Activated CD4-positive, alpha-beta T cell treated with anti-CD3 and anti-CD28 coated beads, Interleukin-2, Interleukin-6, amounts not matched to agents 100 ng/mL and 50 ng/mL, durations not matched to agents 16 hours and 8 hours (primary cell): ENCODE measurements at regions not wholly inside any gene's neighbourhood (a gene's known extent, or its start where the extent isn't known, plus 50 kb on each side); places are given as distances from the start of the nearest gene placed in this dataset.
"Not testable (repeated sequence)": the region's sequence is repeated elsewhere in the genome, so short reads cannot be mapped to it uniquely, and the experiment has no call there.

ENCODE experiments used
- DNase-seq: peaks from one replicate; pipeline ENCODE4 v3.0.0-alpha.2; 2020

DNA sequence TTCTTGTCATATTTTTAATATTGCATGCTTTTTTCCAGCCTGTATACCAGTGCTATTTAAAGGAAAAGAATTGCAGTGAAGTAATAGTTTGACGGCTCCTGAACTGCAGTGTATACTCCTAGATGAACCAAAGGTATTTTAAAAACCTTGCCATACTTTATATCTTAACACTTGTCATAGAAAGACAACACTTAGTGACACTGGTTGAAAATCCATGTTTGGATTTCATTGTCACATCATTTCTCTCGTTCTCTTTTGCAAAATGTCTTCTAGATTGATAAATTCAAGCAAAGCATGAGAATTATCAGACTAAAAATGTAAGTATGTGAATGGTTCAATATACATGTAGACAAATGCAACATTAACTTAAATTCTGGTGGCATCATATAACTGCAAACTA, 1293.9 kb downstream of the PCDH9 start:
- no peak for DNase-seq

DNA sequence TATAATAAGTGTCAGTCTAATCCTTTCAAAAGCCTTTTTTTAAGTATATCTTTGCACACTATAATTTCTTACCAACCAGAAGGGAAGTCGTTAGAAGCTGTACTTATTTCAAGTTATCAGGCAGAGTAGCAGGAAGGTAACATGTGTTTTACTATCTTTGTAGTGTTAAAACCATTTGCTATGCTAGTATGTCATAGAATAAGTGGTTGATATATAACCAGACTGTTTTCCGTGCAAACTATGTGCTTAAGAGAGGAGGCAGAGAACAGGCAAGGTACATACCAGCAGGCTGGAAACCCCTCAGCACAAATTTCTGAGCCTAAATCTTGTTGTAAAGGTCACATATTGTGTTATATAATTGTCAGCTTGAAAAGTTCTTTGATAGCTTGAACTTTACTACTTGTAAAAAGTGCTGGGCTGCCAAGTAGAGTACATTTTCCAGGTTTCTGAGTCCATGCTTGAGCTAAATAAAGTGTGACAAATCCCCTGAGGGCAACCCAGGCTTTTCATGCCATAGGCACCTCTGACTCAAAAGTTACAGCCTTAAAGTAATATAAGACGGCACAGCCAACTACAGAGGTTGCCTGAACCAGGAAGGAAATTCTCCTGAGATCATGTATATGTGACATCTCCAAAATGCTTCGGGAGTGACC, 1297.4 kb downstream of the PCDH9 start:
- DNase-seq: no peak

DNA sequence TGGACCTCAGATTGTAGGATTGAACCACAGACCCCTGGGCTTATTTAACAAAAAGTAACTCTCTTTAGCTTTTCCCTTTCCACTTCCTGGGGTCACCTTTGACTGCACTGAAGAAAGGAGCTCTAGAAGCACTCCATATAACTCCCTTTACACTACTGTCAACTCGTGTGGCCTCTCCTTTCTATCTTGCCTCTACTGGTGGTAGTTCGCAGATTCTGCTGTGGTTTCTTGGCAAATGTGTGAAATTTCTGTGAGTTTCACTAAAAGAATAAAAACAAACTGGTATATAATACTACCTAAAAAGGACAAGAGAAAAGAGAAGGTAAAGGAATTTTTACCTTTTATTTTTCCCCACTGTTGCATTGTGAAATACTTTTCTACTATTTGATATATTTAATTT, 1298.1 kb downstream of the PCDH9 start:
- no peak for DNase-seq

GRCh38 chr13:65929436-65929835, 1300.7 kb downstream of the PCDH9 start:
- no peak for DNase-seq

DNA sequence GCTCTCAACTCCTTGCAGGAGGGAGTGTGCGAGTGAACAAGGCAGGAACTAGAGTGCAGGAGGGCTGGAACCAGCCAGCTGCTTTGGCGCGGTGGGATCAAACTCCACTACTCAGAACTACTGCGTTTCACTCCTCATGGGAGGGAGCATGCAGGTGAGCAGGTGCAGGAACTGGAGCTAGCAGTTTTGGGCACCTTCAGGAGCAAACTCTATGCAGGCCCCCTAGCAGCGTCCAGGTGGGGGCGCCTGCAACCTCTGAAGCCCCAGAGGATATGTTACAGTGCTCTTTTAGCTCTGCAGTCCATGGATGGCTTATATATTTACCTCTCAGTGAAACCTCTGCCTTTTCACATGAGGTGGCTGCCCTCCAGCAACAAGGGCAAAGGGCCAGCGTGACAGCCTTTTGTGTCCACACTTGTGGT, 1303.4 kb downstream of the PCDH9 start:
- DNase-seq: no peak

GRCh38 chr13:65922846-65923245, 1307.3 kb downstream of the PCDH9 start:
- not testable (repeated sequence) for DNase-seq

- DNase-seq: no peak
Observed at GRCh38 chr13:65921933-65922332, 1308.2 kb downstream of the PCDH9 start.

- no peak for DNase-seq
Observed at GRCh38 chr13:65917731-65918130, 1312.4 kb downstream of the PCDH9 start.

GRCh38 chr13:65915195-65915594, 1314.9 kb downstream of the PCDH9 start:
- DNase-seq: no peak

GRCh38 chr13:65914716-65915115, 1315.4 kb downstream of the PCDH9 start:
- DNase-seq: no peak

DNA sequence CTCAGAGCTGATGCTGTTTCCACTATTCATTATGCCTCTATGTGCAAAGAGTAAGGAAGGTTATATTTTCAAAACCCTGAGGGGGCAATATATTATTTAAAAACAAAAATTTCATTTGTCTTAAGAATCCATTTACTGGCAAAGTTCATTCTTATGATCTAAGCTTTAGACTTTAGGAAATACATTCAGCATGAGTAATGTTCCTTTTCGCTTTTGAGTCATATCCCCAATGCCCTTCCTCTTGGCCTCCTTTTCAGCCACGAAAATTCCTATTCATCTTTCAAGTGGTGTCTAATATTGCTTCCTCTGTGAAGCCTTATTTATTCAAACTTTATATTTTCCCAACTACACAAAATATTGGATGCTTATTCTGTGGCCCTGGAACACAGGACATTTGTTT, 1317.0 kb downstream of the PCDH9 start:
- DNase-seq: no peak

DNA sequence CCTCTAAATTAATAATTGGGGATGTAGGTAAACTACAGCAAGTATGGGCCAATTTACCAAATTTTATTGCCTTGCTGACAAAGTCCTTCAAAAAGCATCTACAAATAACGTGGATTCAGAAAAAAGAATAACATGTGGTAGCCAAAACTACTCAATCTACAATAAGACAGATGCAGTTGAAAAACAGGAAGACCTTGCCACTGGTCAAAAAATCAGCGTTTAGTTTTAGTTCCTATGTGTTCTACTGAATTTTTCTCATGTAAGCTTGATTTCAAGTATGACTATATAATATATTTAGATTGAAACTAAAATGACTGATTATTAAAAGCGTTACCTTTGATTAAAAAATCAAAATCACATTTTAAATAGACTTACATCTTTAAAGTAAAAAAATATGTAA, 1317.6 kb downstream of the PCDH9 start:
- no peak for DNase-seq

DNA sequence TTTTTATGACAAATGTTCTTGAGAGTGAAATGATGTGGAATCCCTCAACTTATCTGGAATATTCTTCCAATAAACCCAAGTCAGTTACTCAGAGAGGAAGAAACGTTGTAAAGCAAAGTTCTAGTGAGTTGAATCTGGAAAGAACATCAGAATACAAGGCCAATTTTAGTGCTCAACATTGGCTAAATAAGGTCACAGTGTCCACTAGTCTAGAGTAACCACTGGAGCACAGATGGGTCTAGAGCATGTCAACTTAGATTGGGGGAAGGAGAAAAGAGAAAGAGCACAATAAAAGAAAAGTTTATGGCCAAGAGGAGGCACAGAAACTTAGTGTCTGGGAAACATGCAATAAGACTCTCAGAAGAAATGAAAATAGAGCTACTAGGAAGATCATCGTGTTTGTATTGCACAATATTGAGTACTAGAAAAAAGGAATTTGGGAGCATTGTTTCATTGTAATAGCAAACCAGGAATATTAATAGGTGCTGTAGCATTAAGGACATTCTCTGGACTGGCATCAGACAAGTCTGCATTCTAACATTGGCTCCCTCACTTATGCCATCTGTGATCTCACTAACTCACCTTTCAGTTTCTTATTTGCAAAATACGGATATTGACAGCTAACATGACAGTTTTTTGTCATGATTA, 1318.5 kb downstream of the PCDH9 start:
- DNase-seq: no peak

DNA sequence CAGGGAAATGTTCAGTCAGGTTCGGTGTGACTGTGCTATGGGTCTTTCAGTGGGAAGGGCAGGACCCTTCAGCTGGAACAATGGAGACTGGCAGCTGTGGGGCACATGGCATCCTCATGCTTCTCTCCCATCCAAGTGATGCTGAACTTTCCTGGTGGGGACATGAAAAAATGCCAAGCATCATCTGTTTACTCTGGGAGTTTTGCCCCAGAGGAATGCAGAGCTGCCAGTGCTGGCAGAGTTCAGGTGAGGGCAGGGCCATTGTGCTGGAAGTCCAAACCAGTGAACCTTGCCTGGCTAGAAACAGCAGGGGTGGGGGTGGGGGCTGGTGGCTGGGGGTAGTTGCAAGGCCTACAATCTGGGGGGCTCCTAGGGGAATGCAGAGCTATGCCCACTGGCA, 1320.6 kb downstream of the PCDH9 start:
- DNase-seq: no peak

GRCh38 chr13:65907666-65908525, 1322.2 kb downstream of the PCDH9 start:
- DNase-seq: no peak

DNA sequence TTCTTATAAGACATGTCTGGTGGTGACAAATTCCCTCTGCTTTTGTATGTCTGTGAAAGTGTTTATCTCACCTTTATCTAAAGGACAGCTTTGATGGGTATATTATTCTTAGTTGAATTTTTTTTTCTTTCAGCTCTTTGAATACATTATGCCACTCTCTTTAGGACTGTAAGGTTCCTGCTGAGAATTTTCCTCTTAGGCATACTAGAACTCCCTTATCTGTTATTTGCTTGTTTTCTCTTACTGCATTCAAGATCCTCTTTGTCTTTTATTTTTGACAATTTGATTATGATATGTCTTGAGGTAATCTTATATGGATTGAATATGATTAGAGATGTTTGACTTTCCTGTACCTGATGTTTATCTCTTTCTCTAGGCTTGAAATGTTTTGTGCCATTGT, 1328.4 kb downstream of the PCDH9 start:
- no peak for DNase-seq

GRCh38 chr13:65894049-65894448, 1336.1 kb downstream of the PCDH9 start:
- no peak for DNase-seq

GRCh38 chr13:65892859-65893258, 1337.3 kb downstream of the PCDH9 start:
- DNase-seq: no peak

DNA sequence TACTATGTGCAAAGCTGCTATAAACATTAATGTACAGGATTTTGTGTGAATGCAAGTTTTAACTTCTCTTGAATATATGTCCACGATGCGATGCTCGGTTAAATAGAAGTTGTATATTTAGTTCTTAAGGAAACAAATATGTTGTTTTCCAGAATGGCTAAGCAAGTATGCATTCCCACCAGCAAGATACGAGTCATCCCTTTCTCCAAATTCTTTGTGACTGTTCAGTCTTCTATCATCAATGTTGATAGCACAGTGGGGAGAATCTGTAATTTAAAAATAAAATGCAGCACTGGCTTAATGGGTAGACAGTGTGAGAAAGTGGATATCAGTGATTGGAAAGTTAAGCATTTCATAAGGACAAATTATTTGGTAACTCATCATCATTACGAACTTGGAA, 1340.8 kb downstream of the PCDH9 start:
- DNase-seq: no peak

- DNase-seq: no peak
Observed at GRCh38 chr13:65882810-65883209, 1347.3 kb downstream of the PCDH9 start.

- DNase-seq: no peak
Observed at GRCh38 chr13:65881561-65882155, 1348.5 kb downstream of the PCDH9 start.

DNA sequence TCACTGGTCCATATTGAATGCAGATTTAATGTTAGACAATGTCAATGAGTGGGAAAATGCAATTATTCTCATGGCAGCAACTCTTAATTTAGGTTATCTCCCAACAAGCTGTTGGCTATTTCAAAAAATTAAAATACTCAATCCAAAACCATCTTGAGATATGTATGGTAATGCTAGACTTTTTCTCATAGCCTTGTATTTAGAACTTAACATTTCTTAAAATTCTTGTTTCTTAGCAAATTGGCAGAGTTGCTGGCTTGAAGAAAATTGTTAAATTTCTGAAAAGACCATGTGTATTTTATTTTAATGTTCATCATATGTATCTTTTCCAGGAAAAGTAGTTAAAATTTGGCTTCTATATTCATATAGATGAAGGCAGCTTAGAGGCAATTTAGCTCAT, 1355.1 kb downstream of the PCDH9 start:
- no peak for DNase-seq

DNA sequence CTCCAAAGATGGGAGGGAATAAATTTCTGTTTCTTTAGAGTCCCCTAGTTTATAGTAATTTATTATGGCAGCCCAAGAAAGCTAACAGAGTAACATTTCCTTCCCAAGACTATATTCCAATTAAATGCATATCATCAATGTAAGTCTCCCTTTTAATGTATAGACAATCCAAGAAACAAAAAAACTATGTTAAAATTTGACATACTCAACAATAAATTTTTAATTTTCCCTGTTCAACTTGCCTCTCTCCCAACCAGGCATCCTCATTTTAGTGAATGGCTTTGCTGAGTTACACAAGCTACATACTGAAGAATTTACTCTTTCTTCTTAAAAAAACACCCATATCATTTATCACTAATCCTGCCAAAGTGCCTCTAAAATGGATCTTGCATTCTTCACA, 1357.7 kb downstream of the PCDH9 start:
- DNase-seq: no peak

- no peak for DNase-seq
Observed at GRCh38 chr13:65868884-65869283, 1361.3 kb downstream of the PCDH9 start.
